DMS79 (cell line): ENCODE measurements at regions not wholly inside any gene's neighbourhood (a gene's known extent, or its start where the extent isn't known, plus 50 kb on each side); places are given as distances from the start of the nearest gene placed in this dataset.
"Not testable (repeated sequence)": the region's sequence is repeated elsewhere in the genome, so short reads cannot be mapped to it uniquely, and the experiment has no call there.

Source experiments
- DNase-seq: peaks from one replicate; lab custom pipeline; 2025; lab: John Stamatoyannopoulos, UW

DNA sequence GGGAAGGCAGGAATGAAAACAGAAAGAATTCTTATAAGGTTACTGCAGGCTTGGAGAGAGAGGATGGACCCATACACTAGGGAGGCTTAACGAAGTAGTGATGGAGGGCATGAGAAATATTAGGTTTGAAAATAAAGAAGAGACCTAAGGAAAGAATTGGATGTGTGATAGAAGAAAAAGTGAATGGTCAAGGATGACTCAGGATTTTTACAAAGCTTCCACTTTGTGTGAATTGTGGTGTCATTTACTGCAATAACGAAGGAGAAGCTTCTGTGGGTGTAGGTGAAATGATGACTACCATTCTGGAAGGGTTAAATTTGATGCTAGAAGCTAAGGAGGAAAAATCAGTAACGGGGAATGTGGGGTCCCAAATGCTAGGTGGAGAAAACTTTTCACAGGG is 191.2 kb downstream of the UTRN start:
- DNase-seq: no peak

DNA sequence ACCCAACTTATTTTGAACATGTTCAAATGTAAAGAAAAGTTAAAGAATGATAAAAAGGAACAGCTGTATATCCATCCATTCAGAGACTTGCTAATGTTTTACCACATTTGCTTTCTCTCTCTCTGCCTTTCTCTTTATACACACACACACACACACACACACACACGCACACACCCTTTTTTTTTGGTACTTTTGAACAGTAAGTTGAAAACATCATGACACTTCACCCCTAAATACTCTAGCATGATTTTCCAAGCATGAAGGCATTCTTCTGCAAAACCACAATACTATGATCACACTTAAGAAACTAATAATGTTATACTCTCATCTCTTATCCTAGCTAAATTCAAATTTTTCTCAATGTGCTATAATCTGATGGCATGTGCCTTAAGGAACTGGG is 192.3 kb downstream of the UTRN start:
- no peak for DNase-seq

DNA sequence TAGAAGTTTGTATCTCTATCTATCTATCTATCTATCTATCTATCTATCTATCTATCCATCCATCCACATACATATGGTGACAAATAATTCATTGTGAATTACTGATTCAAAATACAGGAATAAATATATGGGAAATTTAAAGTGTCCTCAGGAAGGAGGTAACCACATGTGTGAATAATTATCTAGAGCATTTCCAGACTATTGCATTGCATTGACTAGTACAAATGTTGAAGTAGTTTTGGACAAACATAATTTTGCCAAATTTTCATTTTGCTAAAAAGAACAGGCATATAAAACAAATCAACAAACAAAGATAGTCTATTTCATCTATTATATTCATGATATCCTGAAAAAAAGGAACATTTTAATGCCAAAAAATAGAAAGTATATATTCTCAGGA is 192.7 kb downstream of the UTRN start:
- no peak for DNase-seq

DNA sequence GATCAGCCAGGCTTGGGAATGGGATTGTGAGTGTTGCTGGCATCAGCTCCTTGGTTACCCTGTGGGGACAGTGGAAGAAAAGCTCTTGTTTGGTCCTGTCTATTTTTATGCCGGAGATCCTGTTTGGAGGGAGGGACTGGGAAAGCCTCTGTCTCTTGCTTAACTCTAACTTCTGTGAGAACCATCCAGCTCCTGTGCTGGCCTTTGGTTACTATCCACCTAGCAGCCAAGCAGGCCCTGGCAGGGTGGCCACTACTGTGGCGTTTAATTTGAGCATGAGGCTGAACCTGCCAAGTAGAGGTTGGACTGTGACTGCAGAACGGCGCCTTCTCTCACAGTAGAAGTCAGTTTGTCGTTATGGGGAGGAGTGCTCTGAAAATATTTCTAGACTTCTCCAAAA is 193.3 kb downstream of the UTRN start:
- no peak for DNase-seq

DNA sequence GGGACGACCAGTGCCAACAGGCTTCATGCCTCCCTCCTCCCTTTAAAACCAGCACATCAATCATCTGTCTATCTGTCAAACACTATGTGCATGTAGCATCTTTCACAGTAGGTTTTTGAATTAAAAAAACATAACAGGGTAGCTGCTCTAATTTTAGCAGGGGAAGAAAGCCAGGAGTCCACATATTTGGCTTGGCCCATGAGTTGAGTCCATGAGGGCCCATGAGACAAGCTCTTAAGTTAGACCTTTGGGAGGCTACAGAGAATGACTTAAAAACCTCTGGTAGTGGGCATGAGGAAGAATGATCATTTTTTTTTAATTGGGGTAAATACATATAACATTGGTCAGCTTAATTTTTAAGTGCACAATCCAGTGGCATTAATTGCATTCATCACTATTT is 194.9 kb downstream of the UTRN start:
- DNase-seq: no peak

DNA sequence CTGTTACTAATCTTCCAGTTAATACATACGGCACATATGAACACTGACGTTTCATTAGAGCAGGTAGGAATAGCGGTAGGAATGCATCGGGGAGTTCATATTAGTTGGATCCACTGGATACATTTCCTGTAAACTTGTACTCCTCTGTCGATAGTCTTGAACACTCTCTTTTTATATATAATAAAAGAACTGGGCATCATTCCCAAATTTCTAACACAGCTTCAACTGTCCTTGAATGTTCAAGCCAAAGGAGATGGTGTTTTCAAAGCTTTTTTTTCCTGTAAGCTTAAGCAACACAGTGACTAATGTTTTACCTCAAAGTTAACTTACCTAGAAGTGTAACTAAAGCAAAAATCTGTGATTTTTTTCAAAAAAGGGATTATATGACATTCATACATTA is 195.3 kb downstream of the UTRN start:
- DNase-seq: no peak

DNA sequence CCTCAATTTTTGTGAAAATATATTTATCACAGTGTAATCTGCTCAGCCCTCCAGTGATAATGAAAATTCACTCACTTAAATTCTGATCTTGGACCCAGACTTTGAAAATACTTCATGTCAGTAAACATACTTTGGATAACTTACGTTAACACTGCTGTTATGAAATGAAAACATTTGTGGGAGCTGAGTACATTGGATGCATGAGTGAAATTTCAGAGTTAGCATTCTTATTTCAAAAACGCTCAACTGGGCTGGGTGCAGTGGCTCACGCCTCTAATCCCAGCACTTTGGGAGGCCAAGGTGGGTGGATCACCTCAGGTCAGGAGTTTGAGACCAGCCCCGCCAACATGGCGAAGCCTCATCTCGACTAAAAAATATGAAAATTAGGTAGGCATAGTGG is 196.4 kb downstream of the UTRN start:
- no peak for DNase-seq

DNA sequence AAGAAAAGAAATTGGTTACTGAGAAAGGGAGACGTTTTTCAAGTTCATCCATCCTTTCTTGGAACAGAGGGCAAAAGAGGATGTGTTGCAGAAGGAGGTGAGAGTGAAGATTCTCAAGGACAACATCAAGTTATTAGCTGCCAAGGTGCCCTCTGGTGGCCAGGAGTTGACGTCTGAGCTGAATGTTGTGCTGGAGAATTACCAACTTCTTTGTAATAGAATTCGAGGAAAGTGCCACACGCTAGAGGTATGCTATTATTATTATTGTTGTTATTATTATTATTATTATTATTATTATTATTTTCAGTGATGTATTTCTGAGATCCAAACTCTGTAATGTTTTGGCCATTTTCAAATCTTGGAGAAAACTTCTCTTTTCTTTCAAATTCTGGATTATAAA is 197.0 kb downstream of the UTRN start:
- DNase-seq: peak; percentile 2

DNA sequence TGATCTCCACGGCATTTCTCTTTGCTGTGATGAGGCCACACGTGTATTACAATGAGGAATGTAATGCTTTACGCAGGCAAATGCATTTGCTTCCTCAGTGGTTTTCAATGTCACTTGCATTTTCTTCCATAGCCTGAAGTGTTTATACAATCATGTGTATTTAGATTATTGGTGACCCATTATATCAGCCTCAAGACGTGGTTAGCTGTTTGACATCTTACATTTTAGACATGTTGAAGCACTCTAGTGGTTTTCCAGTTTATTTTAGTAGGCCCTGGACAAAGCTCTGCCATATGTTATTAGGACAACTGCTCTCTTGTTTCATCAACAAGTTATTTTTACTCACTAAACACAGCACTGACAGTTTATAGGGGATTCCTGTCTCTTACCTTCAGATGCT is 200.4 kb downstream of the UTRN start:
- no peak for DNase-seq

DNA sequence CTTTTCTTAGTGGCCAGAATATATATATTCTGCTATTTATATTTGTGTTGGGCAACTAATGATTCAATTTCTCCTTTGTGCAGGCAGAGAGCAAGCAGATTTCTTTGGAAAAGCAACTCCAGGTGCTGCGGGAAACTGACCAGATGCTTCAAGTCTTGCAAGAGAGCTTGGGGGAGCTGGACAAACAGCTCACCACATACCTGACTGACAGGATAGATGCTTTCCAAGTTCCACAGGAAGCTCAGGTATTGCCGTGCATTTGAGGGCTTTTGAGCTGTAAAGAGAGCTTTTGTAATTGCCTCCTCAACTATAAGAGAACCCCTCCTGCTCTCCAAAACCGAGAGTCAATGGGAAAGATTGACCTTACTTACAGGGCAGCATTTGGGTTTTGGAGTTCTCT is 203.5 kb downstream of the UTRN start:
- no peak for DNase-seq

DNA sequence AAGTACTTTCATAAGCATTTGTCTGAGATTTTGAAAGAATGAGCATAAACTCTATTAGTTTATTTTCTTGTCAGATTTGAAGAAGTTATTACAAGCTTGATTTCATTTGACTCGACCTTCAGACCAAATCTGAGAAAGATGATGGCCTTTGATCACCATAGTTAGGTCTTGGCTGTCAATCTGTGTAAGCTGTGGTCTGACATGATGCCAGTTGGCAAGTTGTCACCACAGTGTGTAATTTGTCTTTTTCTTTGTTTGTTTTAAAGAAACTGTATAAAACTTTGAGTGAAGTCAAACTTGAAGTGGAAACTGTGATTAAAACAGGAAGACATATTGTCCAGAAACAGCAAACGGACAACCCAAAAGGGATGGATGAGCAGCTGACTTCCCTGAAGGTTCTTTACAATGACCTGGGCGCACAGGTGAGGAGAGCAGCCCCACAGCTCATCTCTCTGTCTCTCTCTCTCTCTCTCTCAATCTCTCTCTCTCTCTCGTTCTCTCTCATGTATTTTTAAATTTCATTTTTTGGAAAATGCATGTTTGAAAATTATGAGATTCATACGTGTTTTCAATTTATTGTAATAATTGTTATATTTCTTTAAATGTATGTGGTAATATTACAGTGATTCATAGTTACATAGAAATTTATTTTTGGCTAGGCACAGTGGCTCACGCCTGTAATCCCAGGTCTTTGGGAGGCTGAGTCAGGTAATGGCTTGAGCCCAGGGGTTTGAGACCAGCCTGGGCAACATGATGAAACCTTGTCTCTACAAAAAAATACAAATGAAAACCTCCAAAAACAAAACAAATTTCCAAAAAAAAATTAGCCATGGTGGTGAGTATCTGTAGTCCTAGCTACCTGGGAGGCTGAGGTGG is 208.1 kb downstream of the UTRN start:
- DNase-seq: no peak

DNA sequence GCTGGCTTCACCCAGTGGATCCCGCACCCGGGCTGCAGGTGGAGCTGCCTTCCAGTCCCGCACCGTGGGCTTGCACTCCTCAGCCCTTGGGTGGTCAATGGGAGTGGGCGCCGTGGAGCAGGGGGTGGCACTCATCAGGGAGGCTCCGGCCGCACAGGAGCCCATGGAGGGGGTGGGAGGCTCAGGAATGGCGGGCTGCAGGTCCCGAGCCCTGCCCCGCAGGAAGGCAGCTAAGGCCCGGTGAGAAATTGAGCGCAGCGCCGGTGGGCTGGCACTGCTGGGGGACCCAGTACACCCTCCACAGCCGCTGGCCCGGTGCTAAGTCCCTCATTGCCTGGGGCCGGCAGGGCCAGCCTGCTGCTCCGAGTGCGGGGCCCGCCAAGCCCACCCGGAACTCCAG is 209.9 kb downstream of the UTRN start:
- not testable (repeated sequence) for DNase-seq

DNA sequence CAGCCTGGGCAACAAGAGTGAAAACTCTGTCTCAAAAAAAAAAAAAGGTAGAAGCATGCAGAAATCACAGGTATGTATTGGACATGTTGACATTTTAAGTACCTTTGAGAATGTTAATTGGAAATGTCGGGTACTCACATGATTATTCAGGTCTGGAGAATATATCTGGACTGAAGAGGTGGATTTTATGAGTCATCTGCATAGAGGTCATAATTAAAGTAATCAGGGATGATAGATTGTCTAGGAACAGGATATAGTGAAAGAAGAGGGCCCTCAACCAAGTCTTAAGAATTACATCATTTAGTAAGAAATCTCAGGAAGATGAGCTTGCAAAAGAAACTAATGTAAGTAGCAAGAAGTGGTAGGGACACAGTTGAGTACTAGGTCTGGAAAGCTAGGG is 212.5 kb downstream of the UTRN start:
- DNase-seq: no peak

DNA sequence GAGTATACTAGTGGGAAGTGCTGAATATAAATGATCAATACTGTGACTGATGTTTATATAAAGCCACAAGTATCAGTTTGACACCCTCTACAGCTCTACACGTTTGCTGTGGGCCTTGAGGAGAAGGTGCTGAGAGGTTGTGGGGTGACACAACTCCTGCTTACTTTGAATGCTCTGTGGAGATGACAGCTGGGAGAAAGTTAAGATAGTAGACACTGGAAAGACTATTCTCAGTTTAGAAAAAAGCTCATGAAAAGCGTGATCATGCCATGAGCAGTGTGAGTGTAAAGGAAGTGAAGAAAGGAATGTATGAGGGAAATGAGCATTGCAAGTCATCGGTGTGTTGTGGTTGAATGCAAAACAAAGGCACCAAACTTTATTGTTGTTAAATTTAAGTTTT is 215.8 kb downstream of the UTRN start:
- DNase-seq: no peak

DNA sequence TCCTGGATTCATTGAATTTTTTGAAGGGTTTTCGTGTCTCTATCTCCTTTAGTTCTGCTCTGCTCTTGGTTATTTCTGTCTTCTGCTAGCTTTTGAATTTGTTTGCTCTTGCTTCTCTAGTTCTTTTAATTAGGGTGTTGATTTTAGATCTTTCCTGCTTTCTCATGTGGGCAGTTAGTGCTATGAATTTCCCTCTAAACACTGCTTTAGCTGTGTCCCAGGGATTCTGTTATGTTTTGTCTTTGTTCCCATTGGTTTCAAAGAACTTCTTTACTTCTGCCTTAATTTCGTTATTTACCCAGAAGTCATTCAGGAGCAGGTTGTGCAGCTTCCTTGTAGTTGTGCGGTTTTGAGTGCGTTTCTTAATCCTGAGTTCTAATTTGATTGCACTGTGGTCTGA is 220.1 kb downstream of the UTRN start:
- DNase-seq: not testable (repeated sequence)

DNA sequence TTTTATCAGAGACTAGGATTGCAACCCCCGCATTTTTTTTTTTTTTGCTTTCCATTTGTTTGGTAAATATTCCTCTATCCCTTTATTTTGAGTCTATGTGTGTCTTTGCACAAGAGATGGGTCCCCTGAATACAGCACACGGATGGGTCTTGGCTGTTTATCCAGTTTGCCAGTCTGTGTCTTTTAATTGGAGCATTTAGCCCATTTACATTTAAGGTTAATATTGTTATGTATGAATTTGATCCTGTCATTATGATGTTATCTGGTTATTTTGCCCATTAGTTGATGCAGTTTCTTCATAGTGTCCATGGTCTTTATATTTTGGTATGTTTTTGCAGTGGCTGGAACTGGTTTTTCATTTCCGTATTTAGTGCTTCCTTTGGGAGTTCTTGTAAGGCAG is 220.9 kb downstream of the UTRN start:
- not testable (repeated sequence) for DNase-seq

DNA sequence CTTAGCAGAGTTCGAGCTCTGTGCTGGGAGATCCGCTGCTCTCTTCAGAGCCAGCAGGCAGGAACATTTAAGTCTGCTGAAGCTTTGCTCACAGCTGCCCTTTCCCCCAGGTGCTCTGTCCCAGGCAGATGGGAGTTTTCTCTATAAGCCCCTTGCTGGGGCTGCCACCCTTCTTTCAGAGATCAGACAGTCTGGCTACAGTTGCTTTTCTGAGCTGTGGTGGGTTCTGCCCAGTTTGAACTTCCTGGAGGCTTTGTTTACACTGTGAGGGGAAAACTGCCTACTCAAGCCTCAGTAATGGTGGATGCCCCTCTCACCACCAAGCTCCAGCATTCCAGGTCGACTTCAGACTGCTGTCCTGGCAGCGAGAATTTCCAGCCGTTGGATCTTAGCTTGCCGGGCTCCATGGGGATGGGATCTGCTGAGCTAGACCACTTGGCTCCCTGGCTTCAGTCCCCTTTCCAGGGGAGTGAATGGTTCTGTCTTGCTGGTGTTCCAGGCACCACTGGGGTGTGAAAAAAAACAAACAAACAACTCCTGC is 222.7 kb downstream of the UTRN start:
- DNase-seq: not testable (repeated sequence)

DNA sequence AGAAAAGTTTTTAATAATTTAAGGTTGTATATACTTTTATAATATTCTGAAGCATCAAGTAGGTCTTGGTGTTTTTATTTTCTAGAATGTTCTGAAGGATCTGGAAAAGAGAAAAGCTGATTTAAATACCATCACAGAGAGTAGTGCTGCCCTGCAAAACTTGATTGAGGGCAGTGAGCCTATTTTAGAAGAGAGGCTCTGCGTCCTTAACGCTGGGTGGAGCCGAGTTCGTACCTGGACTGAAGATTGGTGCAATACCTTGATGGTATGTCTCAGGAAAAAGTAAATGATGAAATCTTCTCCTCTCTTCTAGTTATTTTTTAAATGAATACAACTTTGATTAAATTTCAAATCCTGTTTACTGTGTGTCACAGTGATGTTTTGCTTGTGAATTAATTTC is 225.7 kb downstream of the UTRN start:
- no peak for DNase-seq

DNA sequence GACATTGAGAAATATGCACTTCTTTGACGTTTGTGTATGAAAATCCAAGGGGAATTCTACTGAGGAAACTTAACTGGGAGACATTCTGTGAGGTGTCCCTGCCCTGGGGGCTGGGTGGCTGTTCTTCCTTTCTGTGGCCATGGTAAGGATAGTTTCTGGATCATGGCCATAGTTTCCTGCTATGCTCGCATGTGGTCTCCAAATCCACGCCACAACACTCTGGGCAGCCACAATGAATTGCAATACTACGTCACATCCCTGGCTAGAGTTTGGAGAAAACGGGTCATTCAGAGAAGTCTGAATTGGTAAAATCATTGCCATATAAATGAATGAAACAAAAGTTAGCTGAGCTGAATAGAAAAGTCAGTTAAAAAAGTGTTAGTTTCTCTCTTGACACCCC is 230.6 kb downstream of the UTRN start:
- DNase-seq: no peak

DNA sequence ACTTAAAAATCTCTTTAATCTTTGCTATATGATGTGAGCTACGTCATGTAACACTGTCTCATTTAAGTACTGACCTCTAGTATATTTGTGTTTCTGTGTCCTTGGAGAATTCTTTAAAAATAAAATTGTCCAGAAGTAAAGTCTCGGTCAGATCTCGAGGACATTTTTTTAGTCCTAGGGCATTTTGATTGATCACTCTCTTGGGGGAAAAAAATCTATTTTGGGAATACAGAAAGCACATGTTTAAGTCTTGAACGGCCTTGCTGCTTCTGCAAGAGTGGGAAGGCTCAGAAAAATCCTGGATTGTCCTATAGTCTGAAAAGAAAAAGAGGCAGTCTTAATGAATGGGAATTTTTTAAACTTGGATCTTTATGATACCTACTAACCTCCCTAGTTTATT is 234.3 kb downstream of the UTRN start:
- DNase-seq: no peak

DNA sequence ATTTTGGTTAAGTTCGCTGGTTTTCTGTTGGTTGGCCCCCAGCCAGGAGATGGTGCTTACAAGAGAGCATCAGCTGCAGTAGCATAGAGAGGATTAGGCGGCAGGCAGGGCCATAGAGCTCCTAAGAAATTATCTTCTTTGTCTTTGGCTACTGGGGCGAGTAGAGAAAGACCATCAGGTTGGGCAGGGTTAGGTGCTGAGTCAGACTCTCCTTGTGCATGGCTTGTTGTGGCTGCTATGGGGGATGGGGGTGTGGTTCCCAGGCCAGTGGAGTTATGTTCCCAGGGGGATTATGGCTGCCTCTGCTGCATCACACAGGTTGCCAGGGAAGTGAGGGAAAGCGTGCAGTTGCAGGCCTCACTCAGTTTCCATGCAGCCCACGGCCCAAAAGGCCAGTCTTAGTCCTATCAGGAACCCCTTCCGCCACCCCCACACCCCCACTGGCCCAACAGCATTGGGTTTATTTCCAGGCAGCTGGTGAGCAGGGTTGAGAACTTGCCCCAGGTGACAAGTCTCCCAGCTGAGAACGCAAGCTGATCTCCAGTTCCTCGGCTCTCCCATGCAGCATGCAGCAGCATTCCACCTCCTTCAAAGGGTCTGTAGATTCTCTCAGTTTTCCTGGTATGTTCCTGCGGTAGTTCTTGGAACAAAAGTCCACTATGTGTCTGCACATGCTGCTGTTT is 243.7 kb downstream of the UTRN start:
- DNase-seq: no peak

DNA sequence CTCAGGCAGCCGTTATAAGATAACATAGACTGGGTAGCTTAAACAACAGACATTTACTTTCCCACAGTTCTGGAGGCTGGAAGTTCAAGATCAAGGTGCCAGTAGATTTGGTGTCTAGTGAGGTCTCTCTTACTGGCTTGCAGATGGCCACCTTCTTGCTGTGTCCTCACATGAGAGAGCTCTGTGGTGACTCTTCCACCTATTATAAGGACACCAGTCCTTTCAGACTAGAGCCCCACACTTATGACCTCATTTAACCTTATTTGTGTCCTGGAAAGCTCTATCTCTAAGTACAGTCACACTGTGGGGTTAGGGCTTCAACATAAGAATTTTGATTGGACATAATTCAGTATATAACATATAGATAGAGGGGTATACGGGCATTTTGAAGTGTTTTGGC is 245.0 kb downstream of the UTRN start:
- no peak for DNase-seq

DNA sequence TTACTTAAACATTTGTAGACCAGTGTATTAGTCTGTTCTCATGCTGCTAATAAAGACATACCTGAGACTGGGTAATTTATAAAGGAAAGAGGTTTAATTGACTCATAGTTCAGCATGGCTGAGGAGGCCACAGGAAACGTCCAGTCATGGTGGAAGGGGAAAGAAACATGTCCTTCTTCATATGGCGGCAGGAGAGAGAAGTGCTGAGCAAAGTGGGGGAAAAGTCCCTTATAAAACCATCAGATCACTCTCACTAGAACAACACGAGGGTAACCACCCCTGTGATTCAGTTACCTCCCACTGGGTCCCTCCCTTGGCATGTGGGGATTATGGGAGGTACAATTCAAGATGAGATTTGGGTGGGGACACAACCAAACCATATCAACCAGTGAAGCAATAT is 247.1 kb downstream of the UTRN start:
- DNase-seq: not testable (repeated sequence)
